AG04449 (cell line): ENCODE measurements at regions not wholly inside any gene's neighbourhood (a gene's known extent, or its start where the extent isn't known, plus 50 kb on each side); places are given as distances from the start of the nearest gene placed in this dataset.

Experiments
- CTCF ChIA-PET: fragments of 350-600 bp; formaldehyde crosslinking; extraction: SDS; loops from one replicate; lab custom pipeline; 2021; ENCODE audit warnings: antibody characterized with exemption; lab: Yijun Ruan, JAX
- POLR2A ChIA-PET: fragments of 400-600, 350-600 bp; formaldehyde crosslinking; extraction: SDS; loops from one replicate; lab custom pipeline; 2020; ENCODE audit warnings: antibody characterized with exemption, inconsistent platforms; lab: Yijun Ruan, JAX
- DNase-seq: peaks from one replicate; pipeline ENCODE4 v3.0.0-alpha.2; 2010; ENCODE audit warnings: low read depth, low spot score
- H3K4me3 ChIP-seq: 2 replicates; pipeline ENCODE4 v1.5.1; 2011; ENCODE audit warnings: low read depth, mild to moderate bottlenecking, control low read depth, low read length
- TF ChIP-seq, protein P1 (sequence below): IDR thresholded peaks from one replicate; pipeline ENCODE4 v1.5.1; 2011; ENCODE audit warnings: mild to moderate bottlenecking, moderate library complexity, low read length, control low read depth, inconsistent platforms; ENCODE audit not compliant: insufficient read depth; ENCODE audit errors: missing control alignments

DNA sequence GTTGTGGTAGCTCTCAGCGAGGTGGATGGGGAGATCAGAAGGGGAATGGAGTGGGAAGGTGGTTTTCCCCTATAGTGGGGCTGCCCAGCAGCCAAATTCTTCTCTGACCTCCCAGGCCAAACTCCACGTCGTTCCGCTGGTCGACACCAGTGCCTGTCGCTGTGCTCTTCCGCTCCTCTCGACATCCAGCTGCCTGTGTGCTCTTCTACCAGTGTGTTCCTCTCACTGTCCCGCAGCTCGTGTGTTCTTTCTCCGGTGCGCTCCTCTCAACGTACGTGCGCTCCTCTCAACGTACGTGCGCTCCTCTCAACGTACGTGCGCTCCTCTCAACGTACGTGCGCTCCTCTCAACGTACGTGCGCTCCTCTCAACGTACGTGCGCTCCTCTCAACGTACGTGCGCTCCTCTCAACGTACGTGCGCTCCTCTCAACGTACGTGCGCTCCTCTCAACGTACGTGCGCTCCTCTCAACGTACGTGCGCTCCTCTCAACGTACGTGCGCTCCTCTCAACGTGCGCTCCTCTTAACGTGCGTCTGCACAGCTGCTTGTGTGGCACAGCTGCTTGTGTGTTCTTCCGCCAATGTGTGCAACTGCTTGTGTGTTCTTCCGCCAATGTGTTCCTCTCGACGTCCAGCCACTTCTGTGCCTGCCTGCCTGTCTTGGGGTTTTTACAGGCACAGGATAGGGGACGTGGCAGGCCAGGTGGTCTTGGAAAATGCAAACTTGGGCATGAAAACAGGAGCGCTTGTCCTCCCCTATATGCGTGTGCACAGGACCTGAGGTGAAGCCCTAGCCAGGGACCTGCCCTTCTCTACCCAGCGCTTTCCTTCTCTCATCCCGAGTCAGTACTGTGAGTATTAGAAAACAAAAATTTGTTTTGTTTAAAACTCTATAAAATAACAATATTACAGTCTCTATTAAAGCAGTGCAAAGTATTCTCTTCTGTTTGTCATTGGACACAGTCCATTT, 991.1 kb downstream of the GBE1 start:
- TF ChIP-seq, protein P1, sequence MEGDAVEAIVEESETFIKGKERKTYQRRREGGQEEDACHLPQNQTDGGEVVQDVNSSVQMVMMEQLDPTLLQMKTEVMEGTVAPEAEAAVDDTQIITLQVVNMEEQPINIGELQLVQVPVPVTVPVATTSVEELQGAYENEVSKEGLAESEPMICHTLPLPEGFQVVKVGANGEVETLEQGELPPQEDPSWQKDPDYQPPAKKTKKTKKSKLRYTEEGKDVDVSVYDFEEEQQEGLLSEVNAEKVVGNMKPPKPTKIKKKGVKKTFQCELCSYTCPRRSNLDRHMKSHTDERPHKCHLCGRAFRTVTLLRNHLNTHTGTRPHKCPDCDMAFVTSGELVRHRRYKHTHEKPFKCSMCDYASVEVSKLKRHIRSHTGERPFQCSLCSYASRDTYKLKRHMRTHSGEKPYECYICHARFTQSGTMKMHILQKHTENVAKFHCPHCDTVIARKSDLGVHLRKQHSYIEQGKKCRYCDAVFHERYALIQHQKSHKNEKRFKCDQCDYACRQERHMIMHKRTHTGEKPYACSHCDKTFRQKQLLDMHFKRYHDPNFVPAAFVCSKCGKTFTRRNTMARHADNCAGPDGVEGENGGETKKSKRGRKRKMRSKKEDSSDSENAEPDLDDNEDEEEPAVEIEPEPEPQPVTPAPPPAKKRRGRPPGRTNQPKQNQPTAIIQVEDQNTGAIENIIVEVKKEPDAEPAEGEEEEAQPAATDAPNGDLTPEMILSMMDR = no peak
- H3K4me3 ChIP-seq = no peak overlapping the region
- ChIA-PET POLR2A (no interaction called here), CTCF (no interaction called here)
- DNase-seq = no peak

DNA sequence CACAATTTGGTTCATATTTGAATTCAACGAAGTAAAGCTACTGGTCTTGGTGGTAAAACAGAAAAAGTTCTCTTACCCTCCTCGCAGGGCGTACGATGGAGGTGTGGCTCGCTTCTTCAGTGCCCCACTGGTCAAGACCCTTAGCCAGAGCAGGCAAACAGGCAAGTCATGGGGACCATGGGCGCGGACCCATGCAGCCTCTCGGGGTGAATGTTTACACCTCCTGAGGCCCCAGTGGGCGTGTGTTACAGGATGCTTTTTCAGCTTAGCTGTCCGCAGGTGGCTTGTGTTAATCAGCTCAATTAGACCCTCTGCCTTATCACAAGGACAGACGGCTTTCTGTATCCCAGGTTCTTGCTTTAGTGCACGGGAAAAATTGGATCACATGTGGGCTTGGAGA, 991.8 kb downstream of the GBE1 start:
- ChIA-PET CTCF (no interaction called here), POLR2A (no interaction called here)
- DNase-seq = no peak
- TF ChIP-seq, protein P1 = no peak
- no peak overlapping the region for H3K4me3 ChIP-seq

DNA sequence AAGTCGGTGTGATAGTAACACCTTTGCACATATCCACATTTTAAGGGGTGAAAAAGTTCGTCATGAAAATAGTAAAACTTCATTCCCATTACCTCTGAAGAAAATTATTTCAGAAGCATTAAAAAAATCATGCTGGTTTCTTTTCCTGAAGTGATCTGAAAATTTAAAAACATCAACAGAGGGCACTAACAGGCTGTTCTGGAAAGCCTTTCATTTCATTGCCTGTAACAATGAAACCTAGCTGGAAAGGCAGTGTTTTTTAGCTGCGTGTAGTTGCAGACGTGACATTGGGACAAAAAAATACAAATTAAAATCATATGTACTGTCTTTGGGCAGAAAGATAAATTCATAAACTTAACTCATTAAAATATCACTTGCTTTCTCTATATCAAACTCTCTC, 993.8 kb downstream of the GBE1 start:
- no peak for DNase-seq
- POLR2A ChIA-PET = no interaction called here
- no peak overlapping the region for H3K4me3 ChIP-seq
- TF ChIP-seq, protein P1 = no peak
- CTCF ChIA-PET = no interaction called here

DNA sequence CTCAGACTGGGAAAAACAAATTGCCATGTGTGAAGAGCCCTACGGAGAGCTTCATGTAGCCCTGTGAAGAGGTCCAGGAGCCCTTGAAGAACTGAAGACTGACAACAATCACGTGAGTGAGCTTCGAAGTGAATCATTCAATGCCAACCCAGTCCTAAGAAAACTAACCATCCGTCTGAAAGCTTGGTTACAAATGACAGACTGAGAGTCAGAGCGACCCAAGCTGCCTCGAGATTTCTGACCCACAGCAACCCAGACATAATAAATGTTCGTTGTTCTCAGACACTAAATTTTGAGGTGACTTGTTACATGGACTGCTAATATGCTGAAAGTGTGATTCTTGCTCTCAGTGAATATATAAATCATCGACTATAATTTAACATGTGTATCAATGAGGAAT, 987.2 kb upstream of the ROBO1 start:
- CTCF ChIA-PET = no interaction called here

DNA sequence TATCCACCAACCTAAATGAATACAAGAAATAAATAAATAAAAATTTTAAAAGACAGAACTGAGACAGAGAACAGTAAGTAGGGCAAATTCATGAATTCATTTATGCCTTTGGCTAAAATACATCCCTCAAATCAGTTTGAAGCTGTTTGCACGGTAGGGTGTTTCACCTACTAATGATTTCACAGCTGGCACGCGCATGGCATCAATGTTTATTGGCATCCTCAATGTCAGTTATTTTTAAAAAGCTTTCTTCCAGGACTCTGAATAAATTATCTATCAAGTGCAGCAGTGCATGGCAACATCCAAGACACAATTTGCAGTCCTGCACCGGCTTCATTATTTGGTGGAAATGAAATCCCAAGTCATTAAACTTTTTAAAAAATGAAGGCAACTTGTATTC, 985.2 kb upstream of the ROBO1 start:
- POLR2A ChIA-PET = no interaction called here
- H3K4me3 ChIP-seq = no peak overlapping the region
- TF ChIP-seq, protein P1 = no peak
- CTCF ChIA-PET = no interaction called here
- DNase-seq = no peak

More for the DNA sequence above, 987.2 kb upstream of the ROBO1 start:
- TF ChIP-seq, protein P1 = no peak
- POLR2A ChIA-PET = no interaction called here
- H3K4me3 ChIP-seq = no peak overlapping the region
- no peak for DNase-seq

DNA sequence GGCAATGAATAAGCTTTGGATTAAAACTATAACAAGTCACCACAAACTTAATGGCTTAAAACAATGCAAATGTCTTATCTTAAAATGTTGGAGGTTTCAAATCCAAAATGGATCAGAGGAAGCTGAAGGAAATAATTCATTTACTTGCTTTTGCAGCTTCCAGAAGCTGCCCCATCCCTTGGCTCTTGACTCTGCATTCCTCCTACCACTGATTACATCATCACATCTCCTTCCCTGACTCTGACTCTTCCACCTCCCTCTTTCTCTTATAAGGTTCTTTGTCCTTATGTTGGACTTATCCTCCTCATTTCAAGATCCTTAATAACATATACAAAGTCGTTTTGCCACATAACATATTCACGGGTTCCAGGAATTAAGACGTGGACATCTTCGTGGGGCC, 982.8 kb upstream of the ROBO1 start:
- ChIA-PET POLR2A (no interaction called here), CTCF (no interaction called here)
- TF ChIP-seq, protein P1 = no peak
- no peak for DNase-seq
- no peak overlapping the region for H3K4me3 ChIP-seq
